ENCODE measurements at regions not wholly inside any gene's neighbourhood (a gene's known extent, or its start where the extent isn't known, plus 50 kb on each side); places are given as distances from the start of the nearest gene placed in this dataset.

DNA sequence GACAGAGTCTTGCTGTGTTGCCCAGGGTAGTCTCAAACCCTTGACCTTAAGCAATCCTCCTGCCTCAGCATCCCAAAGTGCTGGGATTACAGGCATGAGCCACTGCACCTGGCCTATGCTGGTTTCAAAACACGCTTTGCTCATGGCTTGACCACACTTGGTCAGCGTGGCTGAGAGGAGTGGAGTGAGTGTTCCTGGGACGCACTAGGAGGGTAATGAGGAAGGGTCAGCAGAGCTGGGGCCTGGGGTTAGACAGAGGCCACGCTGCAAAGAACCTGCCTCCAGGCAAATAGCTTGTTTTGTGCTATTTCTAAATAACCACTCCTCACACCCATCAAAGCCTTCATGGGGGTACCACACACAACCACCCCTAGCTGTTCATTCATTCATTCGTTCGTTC lies 77.9 kb upstream of the TOX2 start:
- no peaks in the 10 kb centered on the region for H3K9me3 ChIP-seq
- no peak for ATAC-seq (ENCODE audit: insufficient number of reproducible peaks, low FRiP score, low read depth)
- DNase-seq (ENCODE audit: low spot score): no peak
- no peaks in the 10 kb centered on the region for H3K4me1 ChIP-seq (ENCODE audit: control insufficient read depth in 1 of 2, low read depth in 2 of 2)
- H3K27me3 ChIP-seq (replicated peaks; ENCODE audit: insufficient read depth): no peaks in the 10 kb centered on the region
- H3K4me3 ChIP-seq: no peak overlapping the region
- H3K27ac ChIP-seq: no peak overlapping the region
- TF ChIP-seq, protein P1, sequence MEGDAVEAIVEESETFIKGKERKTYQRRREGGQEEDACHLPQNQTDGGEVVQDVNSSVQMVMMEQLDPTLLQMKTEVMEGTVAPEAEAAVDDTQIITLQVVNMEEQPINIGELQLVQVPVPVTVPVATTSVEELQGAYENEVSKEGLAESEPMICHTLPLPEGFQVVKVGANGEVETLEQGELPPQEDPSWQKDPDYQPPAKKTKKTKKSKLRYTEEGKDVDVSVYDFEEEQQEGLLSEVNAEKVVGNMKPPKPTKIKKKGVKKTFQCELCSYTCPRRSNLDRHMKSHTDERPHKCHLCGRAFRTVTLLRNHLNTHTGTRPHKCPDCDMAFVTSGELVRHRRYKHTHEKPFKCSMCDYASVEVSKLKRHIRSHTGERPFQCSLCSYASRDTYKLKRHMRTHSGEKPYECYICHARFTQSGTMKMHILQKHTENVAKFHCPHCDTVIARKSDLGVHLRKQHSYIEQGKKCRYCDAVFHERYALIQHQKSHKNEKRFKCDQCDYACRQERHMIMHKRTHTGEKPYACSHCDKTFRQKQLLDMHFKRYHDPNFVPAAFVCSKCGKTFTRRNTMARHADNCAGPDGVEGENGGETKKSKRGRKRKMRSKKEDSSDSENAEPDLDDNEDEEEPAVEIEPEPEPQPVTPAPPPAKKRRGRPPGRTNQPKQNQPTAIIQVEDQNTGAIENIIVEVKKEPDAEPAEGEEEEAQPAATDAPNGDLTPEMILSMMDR (IDR thresholded peaks at IDR 0.05): no peak
- no peaks in the 10 kb centered on the region for H3K36me3 ChIP-seq

DNA sequence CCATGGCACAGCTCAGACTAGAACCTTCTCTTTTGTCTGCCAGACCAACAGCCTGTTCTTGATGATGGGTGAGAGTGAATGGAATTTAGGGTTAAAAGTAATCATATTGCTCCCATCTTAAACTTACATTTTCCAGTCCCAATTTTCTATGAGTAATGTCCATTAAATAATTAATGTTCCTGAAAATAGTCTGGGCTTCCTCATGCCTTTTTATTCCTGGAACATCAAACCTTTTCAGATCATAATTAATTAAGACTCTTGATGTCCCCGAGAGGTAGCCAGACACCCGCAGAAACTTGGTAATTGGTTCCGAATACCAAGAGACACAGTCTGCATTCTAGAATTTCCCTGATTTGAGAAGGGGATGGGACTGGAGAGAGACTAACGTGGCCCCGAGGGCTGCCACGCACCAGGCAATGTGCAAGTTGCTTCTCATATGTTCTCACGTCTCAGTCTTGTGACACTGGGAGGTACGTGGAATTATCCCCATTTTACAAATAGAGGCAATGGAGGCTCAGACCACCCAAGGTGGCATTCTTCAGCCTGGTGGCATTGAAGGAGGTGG lies 78.6 kb upstream of the TOX2 start:
- ATAC-seq (ENCODE audit: insufficient number of reproducible peaks, low FRiP score, low read depth): no peak
- no peaks in the 10 kb centered on the region for H3K36me3 ChIP-seq
- H3K9me3 ChIP-seq: no peaks in the 10 kb centered on the region
- H3K27me3 ChIP-seq (replicated peaks; ENCODE audit: insufficient read depth): no peaks in the 10 kb centered on the region
- H3K4me3 ChIP-seq: no peak overlapping the region
- DNase-seq (ENCODE audit: low spot score): no peak
- H3K4me1 ChIP-seq (ENCODE audit: control insufficient read depth in 1 of 2, low read depth in 2 of 2): no peaks in the 10 kb centered on the region
- TF ChIP-seq, protein P1 (IDR thresholded peaks at IDR 0.05): no peak
- H3K27ac ChIP-seq: no peak overlapping the region

DNA sequence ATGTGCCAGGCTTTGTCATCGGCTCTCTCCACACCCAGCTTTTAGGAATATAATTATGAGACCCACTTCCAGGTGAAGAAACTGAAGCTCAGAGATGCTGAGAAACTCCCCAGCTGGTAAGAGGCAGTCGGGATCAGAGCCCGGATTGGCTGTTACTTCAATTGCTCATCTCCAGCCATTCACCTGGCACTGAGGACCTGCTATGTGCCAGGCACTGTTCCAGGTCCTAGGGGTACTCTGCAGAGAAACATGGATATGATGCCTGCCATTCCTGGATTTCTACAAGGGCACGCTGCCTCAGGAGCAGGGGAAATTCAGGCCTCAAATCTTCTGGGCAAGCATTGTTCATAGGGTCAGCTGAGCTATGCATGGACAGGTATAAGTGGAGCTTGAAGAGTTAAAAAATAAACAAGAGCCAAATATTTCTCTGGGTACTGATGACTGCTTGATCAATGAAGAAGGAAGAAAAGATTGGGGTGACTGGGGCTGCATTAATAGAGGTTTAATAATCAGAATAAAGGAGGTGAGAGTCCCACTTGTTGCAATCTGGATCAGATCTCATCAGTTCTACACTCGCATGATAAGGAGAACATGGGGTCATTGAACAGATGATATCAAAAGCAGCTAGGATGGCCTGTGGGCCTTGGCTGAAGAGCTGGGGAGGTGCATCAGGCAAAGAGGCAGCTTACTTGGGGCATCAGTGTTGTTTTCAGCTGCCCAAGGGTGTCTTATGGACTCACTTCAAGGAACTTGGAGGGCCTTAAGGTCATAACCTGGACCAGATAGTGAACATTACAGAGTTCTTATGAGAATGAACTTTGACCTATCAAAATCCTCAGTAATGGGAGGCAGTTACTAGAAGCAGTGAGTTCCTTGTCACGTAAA lies 80.9 kb upstream of the TOX2 start:
- Histone ChIP-seq H3K36me3 (no peaks in the 10 kb centered on the region), H3K9me3 (peaks cover 6% of the 10 kb centered on the region), H3K27ac (no peak overlapping the region), H3K4me1 (ENCODE audit: control insufficient read depth in 1 of 2, low read depth in 2 of 2) (no peaks in the 10 kb centered on the region), H3K4me3 (no peak overlapping the region), H3K27me3 (replicated peaks; ENCODE audit: insufficient read depth) (no peaks in the 10 kb centered on the region)
- ATAC-seq (ENCODE audit: insufficient number of reproducible peaks, low FRiP score, low read depth) (no peak), DNase-seq (ENCODE audit: low spot score) (no peak)
- TF ChIP-seq, protein P1 (IDR thresholded peaks at IDR 0.05): no peak

DNA sequence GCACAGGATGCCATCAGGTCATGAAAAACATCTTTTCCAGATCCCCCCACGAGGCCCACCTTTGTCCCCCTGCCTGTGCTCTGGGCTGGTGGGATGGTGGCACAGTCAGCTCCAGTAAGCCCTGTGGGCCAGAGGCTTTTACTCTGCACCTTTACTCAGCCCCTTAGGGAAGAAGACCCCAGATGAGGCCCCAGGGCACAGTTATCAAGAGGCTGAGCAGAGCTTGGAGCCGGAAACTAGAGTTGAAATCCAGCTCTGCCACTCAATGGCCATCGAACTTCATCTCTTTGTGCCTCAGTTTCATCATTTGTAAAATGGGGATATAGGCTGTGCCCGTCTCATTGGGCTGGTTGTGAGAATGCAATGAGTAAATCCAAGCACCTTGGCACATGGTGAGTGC lies 81.7 kb upstream of the TOX2 start:
- no peak for DNase-seq (ENCODE audit: low spot score)
- TF ChIP-seq, protein P1 (IDR thresholded peaks at IDR 0.05): no peak
- Histone ChIP-seq H3K4me3 (no peak overlapping the region), H3K9me3 (peaks cover 6% of the 10 kb centered on the region), H3K36me3 (no peaks in the 10 kb centered on the region), H3K27ac (no peak overlapping the region), H3K27me3 (replicated peaks; ENCODE audit: insufficient read depth) (no peaks in the 10 kb centered on the region), H3K4me1 (ENCODE audit: control insufficient read depth in 1 of 2, low read depth in 2 of 2) (no peaks in the 10 kb centered on the region)
- ATAC-seq (ENCODE audit: insufficient number of reproducible peaks, low FRiP score, low read depth): no peak

DNA sequence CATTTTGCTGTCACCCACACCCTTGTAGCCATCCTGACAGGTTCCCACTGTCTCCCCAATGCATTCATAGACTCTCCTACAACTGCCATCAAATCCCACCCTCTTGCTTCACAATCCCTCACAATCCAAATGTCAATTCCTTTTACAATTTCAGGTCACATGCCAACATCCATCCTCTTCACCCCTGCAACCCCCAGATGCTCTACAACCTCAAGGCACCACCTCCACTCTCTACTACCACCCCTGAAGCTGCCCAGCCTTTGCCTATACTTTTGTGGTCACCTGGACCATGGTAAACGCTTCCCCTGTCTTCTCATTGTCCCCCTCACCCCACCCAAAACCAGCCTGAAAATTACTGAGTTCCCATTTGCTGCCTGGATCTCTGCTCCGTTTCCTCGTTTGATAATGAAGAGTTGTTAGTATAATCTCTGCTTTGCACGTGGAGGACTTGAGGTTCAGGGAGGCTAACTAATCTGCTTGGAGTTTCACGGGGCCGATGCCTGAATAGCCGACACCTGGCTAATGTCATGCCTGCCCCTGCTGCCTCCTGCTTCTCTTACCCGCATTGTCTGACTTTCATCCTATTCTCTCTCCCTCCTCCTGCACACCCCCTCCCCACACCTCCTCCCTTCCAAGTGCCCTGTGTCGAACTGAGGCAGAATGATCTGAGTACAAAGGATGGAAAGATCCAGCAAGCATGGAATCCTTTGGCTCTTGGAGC lies 82.4 kb upstream of the TOX2 start:
- H3K9me3 ChIP-seq: peaks cover 6% of the 10 kb centered on the region
- ATAC-seq (ENCODE audit: insufficient number of reproducible peaks, low FRiP score, low read depth) (no peak), DNase-seq (ENCODE audit: low spot score) (no peak)
- H3K4me3 ChIP-seq: no peak overlapping the region
- H3K27ac ChIP-seq: no peak overlapping the region
- TF ChIP-seq, protein P1 (IDR thresholded peaks at IDR 0.05): no peak
- no peaks in the 10 kb centered on the region for H3K4me1 ChIP-seq (ENCODE audit: control insufficient read depth in 1 of 2, low read depth in 2 of 2)
- no peaks in the 10 kb centered on the region for H3K27me3 ChIP-seq (replicated peaks; ENCODE audit: insufficient read depth)
- no peaks in the 10 kb centered on the region for H3K36me3 ChIP-seq
